ENCODE measurements at regions not wholly inside any gene's neighbourhood (a gene's known extent, or its start where the extent isn't known, plus 50 kb on each side); places are given as distances from the start of the nearest gene placed in this dataset.

DNA sequence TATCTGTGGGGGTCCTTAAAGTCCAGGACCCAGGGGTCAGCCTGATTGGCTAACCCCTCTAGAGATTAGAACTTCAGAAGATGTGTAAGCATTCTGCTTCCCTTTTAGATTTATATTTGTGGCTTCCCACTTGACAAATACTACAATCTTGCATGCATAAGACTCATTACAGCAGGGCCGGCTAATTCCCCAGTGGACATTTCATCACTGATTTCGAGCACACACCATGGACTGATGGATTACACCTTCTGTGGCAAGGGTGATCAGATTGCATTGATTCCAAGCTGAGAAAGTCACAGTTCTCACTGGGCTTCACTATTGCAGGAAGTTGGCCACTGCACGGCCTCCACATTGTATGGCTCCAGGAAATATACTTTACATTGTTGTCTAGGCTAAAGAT is 65.8 kb upstream of the DAPK1 start:
- no peak for FAIRE-seq
- DNase-seq (ENCODE audit: insufficient read length, low spot score): no peak

DNA sequence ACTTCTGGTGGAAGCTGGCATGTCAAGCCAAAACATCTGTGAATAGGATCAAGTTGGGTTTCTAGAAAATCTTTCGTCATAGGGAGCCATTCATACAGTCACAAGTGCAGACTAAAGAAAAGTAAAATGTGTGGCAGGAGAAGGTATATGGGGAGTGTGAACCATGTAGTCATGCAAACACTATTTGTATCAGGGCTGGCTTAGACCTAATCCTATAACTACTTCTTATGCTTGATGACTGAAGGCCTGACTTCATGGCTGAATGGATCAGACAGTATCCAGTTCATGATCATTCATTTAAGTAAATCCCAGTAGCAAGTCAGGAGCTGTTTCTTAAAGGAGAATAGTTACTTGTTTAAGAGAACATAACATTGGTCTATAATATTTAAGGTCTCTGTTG is 63.8 kb upstream of the DAPK1 start:
- DNase-seq (ENCODE audit: insufficient read length, low spot score) (no peak), FAIRE-seq (no peak)

DNA sequence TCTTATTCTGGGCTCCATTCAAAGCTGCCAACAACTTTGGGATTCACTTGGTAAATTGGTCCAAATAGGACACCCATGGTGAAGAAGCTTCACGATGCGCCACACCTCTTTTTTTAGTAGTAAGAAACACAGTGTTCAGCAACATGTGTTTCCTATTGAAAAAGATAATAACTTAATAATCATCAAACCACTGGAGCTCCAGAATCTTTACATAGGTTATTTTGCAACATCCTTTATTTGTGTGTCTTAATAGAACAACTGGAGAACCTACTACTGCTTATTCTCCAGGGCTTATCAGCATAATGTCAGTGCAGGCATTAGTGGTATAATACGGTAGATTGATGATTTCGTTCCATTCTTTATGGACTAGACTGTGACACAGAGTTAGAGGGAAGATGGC is 63.3 kb upstream of the DAPK1 start:
- FAIRE-seq (no peak), DNase-seq (ENCODE audit: insufficient read length, low spot score) (no peak)

DNA sequence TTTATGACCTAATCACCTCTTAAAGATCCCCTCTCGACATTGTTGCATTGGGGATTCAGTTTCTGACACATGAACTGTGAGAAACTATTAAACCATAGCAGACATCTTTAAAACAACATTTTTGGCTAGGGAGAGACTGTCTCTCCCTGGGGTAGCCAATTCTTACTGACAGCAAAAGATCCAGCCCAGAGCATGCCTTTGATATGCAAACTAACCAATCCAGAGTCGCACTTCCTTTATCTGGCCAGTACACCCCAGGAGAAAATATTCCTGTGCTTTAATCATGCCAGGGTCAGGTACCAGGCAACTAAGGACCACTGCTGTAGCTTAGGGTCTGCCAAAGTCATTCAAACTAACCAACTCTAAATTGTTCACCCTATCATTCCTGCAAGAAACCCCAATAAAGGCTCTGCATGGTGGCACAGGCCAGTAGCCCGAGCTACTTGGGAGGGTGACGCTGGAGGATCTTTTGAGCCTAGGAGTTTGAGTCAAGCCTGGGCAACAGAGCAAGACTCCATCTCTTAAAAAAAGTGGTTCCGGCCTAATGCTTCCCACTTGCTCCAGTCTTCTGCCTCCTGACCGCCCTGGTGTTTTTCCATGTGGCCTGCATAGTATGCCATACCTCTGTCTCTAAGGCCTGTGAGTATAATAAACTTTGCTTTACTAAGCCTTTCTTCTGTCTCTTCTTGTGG is 62.3 kb upstream of the DAPK1 start:
- no peak for DNase-seq (ENCODE audit: insufficient read length, low spot score)
- no peak for FAIRE-seq

GRCh38 chr9:87436716-87437115 is 61.0 kb upstream of the DAPK1 start:
- DNase-seq (ENCODE audit: insufficient read length, low spot score): no peak
- FAIRE-seq: no peak

DNA sequence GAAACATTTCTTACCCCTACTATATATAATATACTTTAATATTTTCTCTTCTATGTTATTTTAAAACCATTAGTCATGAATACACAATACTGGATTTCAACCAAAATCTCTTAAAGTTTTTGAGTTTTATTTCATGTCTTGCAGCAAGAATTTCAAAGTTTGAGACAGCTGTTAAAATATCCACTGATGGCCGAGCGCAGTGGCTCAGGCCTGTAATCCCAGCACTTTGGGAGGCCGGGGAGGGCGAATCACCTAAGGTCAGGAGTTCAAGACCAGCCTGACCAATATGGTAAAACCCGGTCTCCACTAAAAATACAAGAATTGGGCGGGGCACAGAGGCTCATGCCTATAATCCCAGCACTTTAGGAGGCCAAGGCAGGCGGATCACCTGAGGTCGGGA is 59.7 kb upstream of the DAPK1 start:
- DNase-seq (ENCODE audit: insufficient read length, low spot score) (no peak), FAIRE-seq (no peak)

DNA sequence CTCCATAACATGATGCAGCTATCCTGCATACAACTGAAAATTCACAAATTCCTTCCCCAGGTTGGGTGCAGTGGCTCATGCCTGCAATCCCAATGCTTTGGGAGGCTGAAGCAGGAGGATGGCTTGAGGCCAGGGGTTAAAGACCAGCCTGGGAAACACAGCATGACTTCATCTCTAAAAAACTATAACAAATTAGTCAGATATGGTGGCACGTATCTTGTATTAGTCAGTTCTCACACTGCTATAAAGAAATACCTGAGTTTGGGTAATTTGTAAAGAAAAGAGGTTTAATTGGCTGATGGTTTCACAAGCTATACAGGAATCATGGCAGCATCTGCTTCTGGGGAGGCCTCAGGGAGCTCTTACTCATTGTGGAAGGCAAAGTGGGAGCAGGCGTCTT is 56.4 kb upstream of the DAPK1 start:
- FAIRE-seq (no peak), DNase-seq (ENCODE audit: insufficient read length, low spot score) (no peak)

- FAIRE-seq: no peak
- DNase-seq (ENCODE audit: insufficient read length, low spot score): no peak
Measured at GRCh38 chr9:87442451-87442850, 55.2 kb upstream of the DAPK1 start.

GRCh38 chr9:87443006-87443405 is 54.7 kb upstream of the DAPK1 start:
- FAIRE-seq: no peak
- no peak for DNase-seq (ENCODE audit: insufficient read length, low spot score)

DNA sequence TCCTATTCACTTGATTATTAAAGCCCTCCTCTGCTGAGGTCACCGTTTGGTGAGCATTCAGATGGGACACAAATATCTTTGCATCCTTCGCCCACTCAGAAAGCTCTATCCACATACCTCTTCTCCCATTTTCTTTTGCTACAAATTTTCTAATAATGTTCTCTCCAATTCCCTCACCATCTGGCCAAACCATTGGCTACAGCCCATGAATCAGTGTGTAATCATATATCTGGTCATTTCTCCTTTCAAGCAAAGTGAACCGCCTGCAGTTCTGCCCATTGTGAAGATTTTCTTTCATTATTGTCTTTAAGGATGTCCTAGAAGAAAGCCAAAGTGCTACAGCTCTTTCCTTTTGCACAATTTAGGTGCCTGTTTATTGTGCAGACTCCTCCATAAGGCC is 54.2 kb upstream of the DAPK1 start:
- no peak for FAIRE-seq
- DNase-seq (ENCODE audit: insufficient read length, low spot score): no peak

DNA sequence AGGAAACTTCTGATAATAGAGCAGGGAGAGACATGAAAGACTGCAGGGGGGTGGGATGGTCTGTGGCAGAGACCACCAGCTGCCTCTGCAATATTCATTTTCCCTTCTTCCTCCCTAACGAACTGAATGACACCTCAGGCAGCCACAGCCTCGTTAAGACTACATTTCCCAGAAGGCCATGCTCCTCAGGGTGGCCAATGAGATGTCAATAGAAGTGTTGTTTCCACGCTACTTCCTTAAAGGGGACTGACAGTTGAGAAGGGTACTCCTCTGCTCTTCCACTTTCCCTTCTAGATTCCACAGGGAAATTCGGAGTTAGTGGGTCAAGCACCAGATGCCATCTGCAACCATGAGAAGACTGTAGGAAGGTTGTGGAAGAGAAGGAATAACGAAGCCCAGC is 52.0 kb upstream of the DAPK1 start:
- DNase-seq (ENCODE audit: insufficient read length, low spot score) (peak; percentile 10), FAIRE-seq (no peak)

DNA sequence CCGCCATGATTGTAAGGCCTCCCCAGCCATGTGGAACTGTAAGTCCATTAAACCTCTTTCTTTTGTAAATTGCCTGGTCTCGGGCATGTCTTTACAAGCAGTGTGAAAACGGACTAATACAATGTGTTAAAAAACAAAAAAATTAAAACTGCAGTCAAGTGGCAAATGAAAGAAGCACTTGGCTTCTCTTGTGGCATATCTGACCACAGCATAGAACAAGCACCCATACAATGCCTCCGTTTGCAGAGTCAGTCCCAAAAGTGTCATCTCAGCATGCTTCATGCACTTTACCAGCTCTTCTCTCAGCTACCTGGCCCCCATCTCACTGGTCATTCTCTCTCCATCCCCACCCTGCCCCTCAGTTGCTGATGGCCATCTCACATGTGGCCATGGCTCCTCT is 51.1 kb upstream of the DAPK1 start:
- FAIRE-seq (no peak), DNase-seq (ENCODE audit: insufficient read length, low spot score) (no peak)

DNA sequence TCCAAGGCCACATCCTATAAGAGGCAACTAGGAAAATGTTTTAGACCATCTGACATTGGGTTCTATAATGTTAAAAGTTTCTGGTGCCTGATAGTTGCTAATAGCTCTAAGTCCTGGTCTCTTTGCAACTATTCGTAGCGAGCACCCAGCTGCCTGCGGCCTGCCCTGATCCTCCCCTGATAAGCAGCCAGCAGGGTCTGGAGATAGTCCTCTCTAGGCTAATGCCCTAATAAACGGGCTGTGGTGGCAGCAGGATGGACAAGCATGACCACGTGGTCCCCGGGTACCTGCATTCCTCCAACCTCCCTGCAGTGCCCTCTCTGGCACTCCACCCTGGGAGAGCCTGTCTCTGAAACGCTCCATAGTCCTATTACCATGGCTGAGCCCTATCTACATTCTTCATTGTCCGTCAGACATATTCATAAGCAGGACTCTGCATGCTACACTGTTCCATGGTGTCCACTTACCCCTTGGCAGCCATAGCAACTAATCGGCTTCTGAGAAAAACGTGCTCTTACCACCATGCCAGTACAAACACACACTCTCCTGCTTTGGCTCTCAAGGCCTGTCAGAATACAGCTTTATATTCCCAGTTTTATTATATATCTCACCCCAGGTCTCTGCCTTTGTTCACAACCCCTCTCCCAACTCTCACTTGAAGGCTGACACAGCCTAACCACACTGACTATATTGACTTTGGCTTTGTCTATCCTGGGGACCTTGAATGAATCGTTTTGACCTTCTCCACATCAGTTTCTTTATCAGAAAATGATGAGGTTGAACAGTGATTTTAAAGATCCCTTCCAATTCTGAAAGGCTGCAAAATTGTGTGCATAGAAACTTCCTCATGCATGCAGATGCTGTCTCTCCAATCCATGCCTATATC is 49.9 kb upstream of the DAPK1 start:
- no peak for DNase-seq (ENCODE audit: insufficient read length, low spot score)
- no peak for FAIRE-seq
